Lung (tissue), 11 donors: ENCODE measurements at regions not wholly inside any gene's neighbourhood (a gene's known extent, or its start where the extent isn't known, plus 50 kb on each side); places are given as distances from the start of the nearest gene placed in this dataset.

Source experiments
- ATAC-seq: fragments of 200-7000 bp; cut with Tn5 transposase; one replicate; pipeline ENCODE4 v1.9.1; 2020; ENCODE audit warnings: moderate number of reproducible peaks; ENCODE audit not compliant: insufficient read depth, low FRiP score
- DNase-seq, 3 donors: peaks; one replicate each; pipeline ENCODE4 v3.0.0-alpha.2; 2013 to 2017
- H3K27ac ChIP-seq, 2 donors: one replicate each; pipeline ENCODE4 v1.5.1; 2013; ENCODE audit warnings: mild to moderate bottlenecking in 2 of 2, moderate library complexity in 2 of 2, control low read depth in 1 of 2, inconsistent platforms in 1 of 2, low read depth in 1 of 2, low read length in 1 of 2
- H3K27me3 ChIP-seq, 3 donors: one replicate each; pipeline ENCODE4 v1.5.1; 2013; ENCODE audit warnings: low read length in 2 of 3; ENCODE audit not compliant: control insufficient read depth in 3 of 3, insufficient read depth in 3 of 3
- H3K36me3 ChIP-seq, 4 donors: one replicate each; pipeline ENCODE4 v1.5.1; 2013; ENCODE audit warnings: low read length in 4 of 4, mild to moderate bottlenecking in 1 of 4, moderate library complexity in 1 of 4; ENCODE audit not compliant: control insufficient read depth in 4 of 4, insufficient read depth in 4 of 4
- H3K4me1 ChIP-seq, 5 donors: one replicate each; pipeline ENCODE4 v1.5.1; 2013; ENCODE audit warnings: low read length in 5 of 5, mild to moderate bottlenecking in 2 of 5, moderate library complexity in 1 of 5; ENCODE audit not compliant: control insufficient read depth in 5 of 5, insufficient read depth in 5 of 5
- H3K4me3 ChIP-seq: one replicate; pipeline ENCODE4 v1.5.1; 2013; ENCODE audit warnings: mild to moderate bottlenecking, control low read depth, moderate library complexity
- H3K9ac ChIP-seq, 2 donors: one replicate each; pipeline ENCODE4 v1.5.1; 2013; ENCODE audit warnings: low read length in 2 of 2, control low read depth in 1 of 2; ENCODE audit not compliant: insufficient read depth in 1 of 2
- H3K9me3 ChIP-seq, 4 donors: one replicate each; pipeline ENCODE4 v1.5.1; 2013; ENCODE audit warnings: low read length in 3 of 4, mild to moderate bottlenecking in 1 of 4, moderate library complexity in 1 of 4; ENCODE audit not compliant: control insufficient read depth in 4 of 4, insufficient read depth in 3 of 4
- WGBS, 2 donors: extraction: QIAGEN DNeasy Blood & Tissue Kit; methylation state at CpG; one replicate each; pipeline ENCODE4 v1.1.7; 2013; 5-methylcytosine and 5-hydroxymethylcytosine counted together
- TF ChIP-seq, protein P1 (sequence below): IDR thresholded peaks from 2 replicates; pipeline ENCODE4 v1.5.1; 2012; ENCODE audit warnings: mild to moderate bottlenecking; ENCODE audit errors: control extremely low read depth, extremely low read depth
- donor health status: control.
- donor health status: control.
- donor health status: Bipolar disorder and iron deficiency.
- donor health status: healthy.
- donor health status: DM: yes; HTN: yes; CAD: no.

DNA sequence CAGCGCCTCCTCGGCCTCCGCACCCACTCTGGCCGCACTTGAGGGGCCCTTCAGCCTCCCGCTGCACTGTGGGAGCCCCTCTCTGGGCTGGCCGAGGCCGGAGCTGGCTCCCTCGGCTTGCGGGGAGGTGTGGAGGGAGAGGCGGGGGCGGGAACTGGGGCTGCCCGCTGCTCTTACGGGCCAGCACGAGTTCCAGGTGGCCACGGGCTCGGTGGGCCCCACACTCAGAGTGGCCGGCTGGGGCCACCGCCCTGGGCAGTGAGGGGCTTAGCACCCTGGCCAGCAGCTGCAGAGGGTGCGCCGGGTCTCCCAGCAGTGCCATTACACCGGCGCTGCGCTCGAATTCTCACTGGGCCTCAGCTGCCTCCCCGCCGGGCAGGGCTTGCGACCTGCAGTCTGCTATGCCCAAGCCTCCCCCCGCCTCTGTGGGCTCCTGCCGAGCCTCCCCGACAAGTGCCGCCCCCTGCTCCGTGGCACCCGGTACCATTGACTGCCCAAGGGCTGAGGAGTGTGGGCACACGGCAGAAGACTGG lies 167.1 kb upstream of the PLSCR5 start:
- 96% methylated on average over 32 to 34 of the region's 34 CpGs for WGBS, 2 donors
- H3K36me3 ChIP-seq: no peaks in the 10 kb centered on the region
- DNase-seq: no peak
- H3K27me3 ChIP-seq: no peaks in the 10 kb centered on the region
- no peaks in the 10 kb centered on the region for H3K4me1 ChIP-seq
- TF ChIP-seq, protein P1, sequence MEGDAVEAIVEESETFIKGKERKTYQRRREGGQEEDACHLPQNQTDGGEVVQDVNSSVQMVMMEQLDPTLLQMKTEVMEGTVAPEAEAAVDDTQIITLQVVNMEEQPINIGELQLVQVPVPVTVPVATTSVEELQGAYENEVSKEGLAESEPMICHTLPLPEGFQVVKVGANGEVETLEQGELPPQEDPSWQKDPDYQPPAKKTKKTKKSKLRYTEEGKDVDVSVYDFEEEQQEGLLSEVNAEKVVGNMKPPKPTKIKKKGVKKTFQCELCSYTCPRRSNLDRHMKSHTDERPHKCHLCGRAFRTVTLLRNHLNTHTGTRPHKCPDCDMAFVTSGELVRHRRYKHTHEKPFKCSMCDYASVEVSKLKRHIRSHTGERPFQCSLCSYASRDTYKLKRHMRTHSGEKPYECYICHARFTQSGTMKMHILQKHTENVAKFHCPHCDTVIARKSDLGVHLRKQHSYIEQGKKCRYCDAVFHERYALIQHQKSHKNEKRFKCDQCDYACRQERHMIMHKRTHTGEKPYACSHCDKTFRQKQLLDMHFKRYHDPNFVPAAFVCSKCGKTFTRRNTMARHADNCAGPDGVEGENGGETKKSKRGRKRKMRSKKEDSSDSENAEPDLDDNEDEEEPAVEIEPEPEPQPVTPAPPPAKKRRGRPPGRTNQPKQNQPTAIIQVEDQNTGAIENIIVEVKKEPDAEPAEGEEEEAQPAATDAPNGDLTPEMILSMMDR: no peak
- no peak overlapping the region for H3K9ac ChIP-seq
- no peak overlapping the region for H3K4me3 ChIP-seq
- no peak overlapping the region for H3K27ac ChIP-seq
- peaks cover 0 to 4% (median 0%) of the 10 kb centered on the region in 4 donors for H3K9me3 ChIP-seq
- no peak for ATAC-seq

DNA sequence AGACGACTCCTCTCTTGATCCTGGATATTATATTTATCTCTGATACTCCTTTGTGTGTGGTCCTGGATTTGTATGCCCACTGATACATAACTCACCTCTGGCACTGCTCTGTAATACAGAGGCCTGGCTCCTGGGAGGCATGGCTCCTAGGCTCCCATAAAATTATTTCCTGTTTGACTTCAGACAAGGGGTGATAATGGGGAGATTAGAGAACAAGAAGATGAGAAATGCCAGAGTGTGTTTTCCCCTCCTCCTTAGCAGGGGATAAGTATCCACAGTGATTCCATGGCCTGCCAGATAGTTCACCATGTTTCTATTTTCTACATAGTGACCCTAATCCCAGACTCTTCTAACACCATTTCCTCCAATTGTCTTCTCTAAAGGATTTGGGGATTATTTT lies 165.7 kb upstream of the PLSCR5 start:
- H3K4me1 ChIP-seq: no peaks in the 10 kb centered on the region
- ATAC-seq: no peak
- H3K36me3 ChIP-seq: no peaks in the 10 kb centered on the region
- TF ChIP-seq, protein P1: no peak
- H3K9me3 ChIP-seq: peaks cover 0 to 4% (median 0%) of the 10 kb centered on the region in 4 donors
- WGBS, 2 donors: 67 to 82% methylated on average over 1 of the region's 1 CpG
- H3K27ac ChIP-seq: no peak overlapping the region
- DNase-seq: no peak
- H3K4me3 ChIP-seq: no peak overlapping the region
- H3K9ac ChIP-seq: no peak overlapping the region
- H3K27me3 ChIP-seq: no peaks in the 10 kb centered on the region

DNA sequence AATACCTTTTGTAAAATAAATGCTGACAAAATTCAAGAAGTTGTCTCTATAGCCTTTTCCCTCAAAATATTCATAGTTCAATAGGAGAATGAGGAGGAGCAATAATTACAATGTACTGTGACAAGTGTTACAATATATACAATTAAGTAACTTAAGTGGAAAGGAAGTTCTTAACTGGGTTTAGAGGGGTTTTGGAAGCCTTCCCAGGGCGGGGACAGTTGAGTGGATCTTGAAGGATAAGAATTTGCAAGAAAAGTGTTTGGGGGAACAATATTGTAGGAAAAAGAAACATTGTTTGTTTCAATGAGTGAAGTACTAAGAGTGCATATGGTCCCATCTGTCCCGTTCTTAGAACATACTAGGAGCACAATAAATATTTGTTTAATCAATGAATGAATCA lies 165.2 kb upstream of the PLSCR5 start:
- WGBS, 2 donors: 58 to 76% methylated on average over 2 of the region's 2 CpGs

More for the DNA sequence above, 165.2 kb upstream of the PLSCR5 start:
- no peak overlapping the region for H3K9ac ChIP-seq
- no peaks in the 10 kb centered on the region for H3K27me3 ChIP-seq
- DNase-seq (no peak), ATAC-seq (no peak)
- H3K9me3 ChIP-seq: peaks cover 0 to 4% (median 0%) of the 10 kb centered on the region in 4 donors
- no peaks in the 10 kb centered on the region for H3K36me3 ChIP-seq
- H3K4me1 ChIP-seq: no peaks in the 10 kb centered on the region
- H3K27ac ChIP-seq: no peak overlapping the region
- H3K4me3 ChIP-seq: no peak overlapping the region
- TF ChIP-seq, protein P1: no peak
